ENCODE measurements at regions not wholly inside any gene's neighbourhood (a gene's known extent, or its start where the extent isn't known, plus 50 kb on each side); places are given as distances from the start of the nearest gene placed in this dataset.

- H3K27me3 ChIP-seq = peaks cover 0 to 23% (median 13%) of the 10 kb centered on the region in 3 donors
- WGBS, 5 donors = 61 to 86% (median 74%) methylated on average over 9 of the region's 9 CpGs
- TF ChIP-seq EP300 (IDR thresholded peaks at IDR 0.05) = no peak
- TF ChIP-seq, protein P1, sequence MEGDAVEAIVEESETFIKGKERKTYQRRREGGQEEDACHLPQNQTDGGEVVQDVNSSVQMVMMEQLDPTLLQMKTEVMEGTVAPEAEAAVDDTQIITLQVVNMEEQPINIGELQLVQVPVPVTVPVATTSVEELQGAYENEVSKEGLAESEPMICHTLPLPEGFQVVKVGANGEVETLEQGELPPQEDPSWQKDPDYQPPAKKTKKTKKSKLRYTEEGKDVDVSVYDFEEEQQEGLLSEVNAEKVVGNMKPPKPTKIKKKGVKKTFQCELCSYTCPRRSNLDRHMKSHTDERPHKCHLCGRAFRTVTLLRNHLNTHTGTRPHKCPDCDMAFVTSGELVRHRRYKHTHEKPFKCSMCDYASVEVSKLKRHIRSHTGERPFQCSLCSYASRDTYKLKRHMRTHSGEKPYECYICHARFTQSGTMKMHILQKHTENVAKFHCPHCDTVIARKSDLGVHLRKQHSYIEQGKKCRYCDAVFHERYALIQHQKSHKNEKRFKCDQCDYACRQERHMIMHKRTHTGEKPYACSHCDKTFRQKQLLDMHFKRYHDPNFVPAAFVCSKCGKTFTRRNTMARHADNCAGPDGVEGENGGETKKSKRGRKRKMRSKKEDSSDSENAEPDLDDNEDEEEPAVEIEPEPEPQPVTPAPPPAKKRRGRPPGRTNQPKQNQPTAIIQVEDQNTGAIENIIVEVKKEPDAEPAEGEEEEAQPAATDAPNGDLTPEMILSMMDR (IDR thresholded peaks at IDR 0.05) = no peak
- no peak for TF ChIP-seq POLR2A (IDR thresholded peaks at IDR 0.05)
- TF ChIP-seq POLR2AphosphoS5 (IDR thresholded peaks at IDR 0.05) = peak in 1 of 3 donors; percentile 26
- H3K4me3 ChIP-seq = no peak overlapping the region
- H3K4me1 ChIP-seq = no peaks in the 10 kb centered on the region
- H3K27ac ChIP-seq = peak overlapping the region in 2 of 5 donors; percentile 60 to 61
- intact Hi-C loops (cut with DNase I; ENCODE audit: low total_unique reads) = no loop called here
- DNase-seq = no peak
- H3K9me3 ChIP-seq = no peaks in the 10 kb centered on the region
- H3K36me3 ChIP-seq = no peaks in the 10 kb centered on the region
Observed at GRCh38 chr17:77796176-77796860, 162.2 kb upstream of the TNRC6C start.

- intact Hi-C loops (cut with DNase I; ENCODE audit: low total_unique reads) = no loop called here
- Histone ChIP-seq H3K27me3 (peaks cover 0 to 27% (median 18%) of the 10 kb centered on the region in 3 donors), H3K4me3 (no peak overlapping the region), H3K9me3 (no peaks in the 10 kb centered on the region), H3K27ac (no peak overlapping the region), H3K4me1 (peaks cover 0 to 14% (median 8%) of the 10 kb centered on the region in 4 donors), H3K36me3 (no peaks in the 10 kb centered on the region)
- no peak for DNase-seq
- no peak for TF ChIP-seq POLR2A (IDR thresholded peaks at IDR 0.05)
- TF ChIP-seq, protein P1 (IDR thresholded peaks at IDR 0.05) = no peak
- TF ChIP-seq EP300 (IDR thresholded peaks at IDR 0.05) = no peak
- TF ChIP-seq POLR2AphosphoS5 (IDR thresholded peaks at IDR 0.05) = no peak
- 56 to 77% (median 67%) methylated on average over 7 of the region's 7 CpGs for WGBS, 5 donors
Observed at GRCh38 chr17:77798031-77798430, 160.5 kb upstream of the TNRC6C start.

DNA sequence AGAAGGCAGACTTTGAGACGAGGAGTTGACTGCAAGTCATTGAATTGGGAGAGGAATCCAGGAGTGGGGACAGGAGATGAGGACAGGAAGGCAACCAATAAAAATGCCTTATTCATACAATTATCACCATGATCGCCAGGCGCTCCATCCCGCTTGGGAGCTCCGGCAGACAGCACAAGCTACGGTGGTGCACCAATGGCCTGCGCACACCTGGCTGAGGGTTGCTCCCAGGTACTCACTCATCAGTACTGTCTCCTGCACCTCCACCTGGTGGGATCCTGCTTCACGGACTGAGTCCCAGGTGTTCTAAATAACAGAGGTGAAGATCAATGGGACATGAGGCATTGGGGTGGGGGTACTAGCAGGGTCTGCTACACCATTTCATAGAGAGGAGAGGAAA is 160.0 kb upstream of the TNRC6C start:
- H3K27me3 ChIP-seq = peaks cover 0 to 27% (median 14%) of the 10 kb centered on the region in 3 donors
- no peaks in the 10 kb centered on the region for H3K36me3 ChIP-seq
- 93 to 97% (median 94%) methylated on average over 8 of the region's 8 CpGs for WGBS, 5 donors
- no peak overlapping the region for H3K27ac ChIP-seq
- no peak for DNase-seq
- intact Hi-C loops (cut with DNase I; ENCODE audit: low total_unique reads) = no loop called here
- no peaks in the 10 kb centered on the region for H3K9me3 ChIP-seq
- peaks cover 0 to 18% (median 10%) of the 10 kb centered on the region in 4 donors for H3K4me1 ChIP-seq
- no peak overlapping the region for H3K4me3 ChIP-seq
- TF ChIP-seq POLR2A (IDR thresholded peaks at IDR 0.05) (no peak), EP300 (IDR thresholded peaks at IDR 0.05) (no peak)

GRCh38 chr17:77800816-77801215 is 157.7 kb upstream of the TNRC6C start:
- H3K4me3 ChIP-seq = no peak overlapping the region
- WGBS, 5 donors = 85 to 91% (median 86%) methylated on average over 15 of the region's 15 CpGs
- H3K9me3 ChIP-seq = no peaks in the 10 kb centered on the region
- H3K27ac ChIP-seq = no peak overlapping the region
- no peaks in the 10 kb centered on the region for H3K36me3 ChIP-seq
- no peak for DNase-seq
- TF ChIP-seq, protein P1 (IDR thresholded peaks at IDR 0.05) = no peak
- TF ChIP-seq POLR2AphosphoS5 (IDR thresholded peaks at IDR 0.05) (no peak), EP300 (IDR thresholded peaks at IDR 0.05) (no peak), POLR2A (IDR thresholded peaks at IDR 0.05) (no peak)
- H3K27me3 ChIP-seq = peaks cover 0 to 36% (median 11%) of the 10 kb centered on the region in 3 donors
- intact Hi-C loops (cut with DNase I; ENCODE audit: low total_unique reads) = no loop called here
- peaks cover 0 to 19% (median 11%) of the 10 kb centered on the region in 4 donors for H3K4me1 ChIP-seq

All from stomach (tissue), 8 donors.